HCT116 (cell line): ENCODE measurements at regions not wholly inside any gene's neighbourhood (a gene's known extent, or its start where the extent isn't known, plus 50 kb on each side); places are given as distances from the start of the nearest gene placed in this dataset.

Experiments
- ATAC-seq: fragments of 200-7000 bp; cut with Tn5 transposase; 2 replicates; pipeline ENCODE4 v1.9.1; 2020; ENCODE audit warnings: mild to moderate bottlenecking, moderate library complexity
- BruUV-seq: library from RNA; stranded (reverse); fragments of 400-500 nt; replicated peaks from 2 replicates; lab custom pipeline; 2021; lab: Mats Ljungman, UMichigan
- CTCF ChIA-PET: fragments of 300-600 bp; sonication (Branson Sonifier 250); formaldehyde crosslinking; loops from one replicate; lab custom pipeline; 2021; ENCODE audit warnings: antibody characterized with exemption; lab: Charles Lee
- POLR2A ChIA-PET: fragments of 300-600, 350-600 bp; sonication (Branson Sonifier 250); formaldehyde crosslinking; loops from one replicate; lab custom pipeline; 2021; ENCODE audit warnings: antibody characterized with exemption; lab: Charles Lee
- RAD21 ChIA-PET, 2 experiments: fragments of 300-600 bp; sonication (Branson Sonifier 250); formaldehyde crosslinking; loops; one replicate each; lab custom pipeline; 2023; ENCODE audit warnings: low total read pairs in 2 of 2; ENCODE audit not compliant: uncharacterized antibody in 2 of 2, unreplicated experiment in 2 of 2, low non-redundant PET in 1 of 2; lab: Charles Lee
- DNase-seq: peaks from one replicate; pipeline ENCODE4 v3.0.0-alpha.2; 2010; ENCODE audit warnings: low read depth, low spot score
- H2AFZ ChIP-seq: fragments of 200-600 bp; shearing (Covaris generic), sonication (generic); 2 replicates; pipeline ENCODE4 v1.6.1; 2017; ENCODE audit warnings: low read depth, mixed run types, mixed read lengths, antibody characterized with exemption, low read length; ENCODE audit not compliant: poor library complexity, severe bottlenecking
- H3K27ac ChIP-seq: 2 replicates; pipeline ENCODE4 v1.5.1; 2012; ENCODE audit warnings: low read depth, low read length
- H3K27me3 ChIP-seq: fragments of 200-600 bp; sonication (generic); 2 replicates; pipeline ENCODE4 v1.6.1; 2016; ENCODE audit warnings: mixed run types, low read length, mixed read lengths; ENCODE audit not compliant: insufficient read depth
- H3K36me3 ChIP-seq, 2 experiments: fragments of 200-500 bp in 1 of 2; fragments of 200-600 bp in 1 of 2; sonication (Bioruptor generic) in 1 of 2; sonication (generic) in 1 of 2; 2 replicates each; pipeline versions ENCODE4 v1.5.1 to v1.6.1; 2014 to 2016; ENCODE audit warnings: low read length in 2 of 2, inconsistent platforms in 1 of 2, mixed read lengths in 1 of 2, mixed run types in 1 of 2; ENCODE audit not compliant: insufficient read depth in 2 of 2, control insufficient read depth in 1 of 2
- H3K4me1 ChIP-seq, 2 experiments: fragments of 200-600 bp in 1 of 2; sonication (generic) in 1 of 2; 2 replicates each; pipeline versions ENCODE4 v1.5.1 to v1.6.1; 2012 to 2017; ENCODE audit warnings: low read length in 2 of 2, inconsistent platforms in 1 of 2, mild to moderate bottlenecking in 1 of 2, mixed read lengths in 1 of 2, mixed run types in 1 of 2, moderate library complexity in 1 of 2; ENCODE audit not compliant: insufficient read depth in 2 of 2, control insufficient read depth in 1 of 2
- H3K4me2 ChIP-seq: fragments of 200-600 bp; sonication (generic); 2 replicates; pipeline ENCODE4 v1.6.1; 2017; ENCODE audit warnings: mixed run types, low read length, mixed read lengths
- H3K4me3 ChIP-seq, 2 experiments: fragments of 200-600 bp in 1 of 2; sonication (generic) in 1 of 2; replicated peaks in 1 of 2; 2 replicates each; pipeline ENCODE4 v1.5.1; 2011 to 2016; ENCODE audit warnings: low read length in 2 of 2, control low read depth in 1 of 2, low read depth in 1 of 2, mild to moderate bottlenecking in 1 of 2, mixed read lengths in 1 of 2, mixed run types in 1 of 2
- H3K79me2 ChIP-seq: fragments of 200-600 bp; sonication (generic); 2 replicates; pipeline ENCODE4 v1.6.1; 2017; ENCODE audit warnings: mild to moderate bottlenecking, mixed run types, low read length, moderate library complexity, mixed read lengths; ENCODE audit not compliant: insufficient read depth
- H3K9ac ChIP-seq: fragments of 200-600 bp; sonication (generic); 2 replicates; pipeline ENCODE4 v1.6.1; 2016; ENCODE audit warnings: low read length, mixed read lengths
- H3K9me2 ChIP-seq: fragments of 200-600 bp; sonication (generic), shearing (Covaris generic); 2 replicates; pipeline ENCODE4 v1.6.1; 2017; ENCODE audit warnings: mixed run types, mild to moderate bottlenecking, moderate library complexity; ENCODE audit not compliant: insufficient read depth
- H3K9me3 ChIP-seq, 2 experiments: fragments of 200-500 bp in 1 of 2; fragments of 200-600 bp in 1 of 2; sonication (Bioruptor generic) in 1 of 2; sonication (generic) in 1 of 2; 2 replicates each; pipeline ENCODE4 v1.6.1; 2014 to 2017; ENCODE audit warnings: low read length in 2 of 2, mixed read lengths in 2 of 2, inconsistent platforms in 1 of 2, low read depth in 1 of 2, mild to moderate bottlenecking in 1 of 2, mixed run types in 1 of 2, moderate library complexity in 1 of 2; ENCODE audit not compliant: control insufficient read depth in 1 of 2, insufficient read depth in 1 of 2
- H4K20me1 ChIP-seq: fragments of 200-600 bp; sonication (generic), shearing (Covaris generic); 2 replicates; pipeline ENCODE4 v1.6.1; 2017; ENCODE audit warnings: mixed run types, mild to moderate bottlenecking, moderate library complexity; ENCODE audit not compliant: insufficient read depth
- CEBPB ChIP-seq: IDR thresholded peaks from 2 replicates; pipeline ENCODE4 v1.6.1; 2012; ENCODE audit warnings: low read depth
- CTCF ChIP-seq, 3 experiments: fragments of 200-600 bp in 1 of 3; sonication (generic) in 1 of 3; IDR thresholded peaks in 2 of 3; conservative IDR thresholded peaks in 1 of 3; 2 replicates each; pipeline ENCODE4 v1.5.1; 2012 to 2017; ENCODE audit warnings: low read depth in 2 of 3, low read length in 2 of 3, antibody characterized with exemption in 1 of 3, borderline replicate concordance in 1 of 3, control low read depth in 1 of 3, mild to moderate bottlenecking in 1 of 3, mixed read lengths in 1 of 3, mixed run types in 1 of 3, moderate library complexity in 1 of 3; ENCODE audit not compliant: insufficient read depth in 1 of 3
- EGR1 ChIP-seq: IDR thresholded peaks from 2 replicates; pipeline ENCODE4 v1.6.1; 2012; ENCODE audit warnings: low read depth
- ELF1 ChIP-seq: IDR thresholded peaks from 2 replicates; pipeline ENCODE4 v1.6.1; 2012; ENCODE audit warnings: low read depth, borderline replicate concordance
- EZH2 ChIP-seq: fragments of 200-600 bp; sonication (generic); IDR thresholded peaks from 2 replicates; pipeline ENCODE4 v1.6.1; 2017; ENCODE audit warnings: antibody characterized with exemption, mixed run types
- EZH2phosphoT487 ChIP-seq: fragments of 200-600 bp; IDR thresholded peaks from 2 replicates; pipeline ENCODE4 v1.6.1; 2018; ENCODE audit warnings: antibody characterized with exemption, borderline replicate concordance
- FOSL1 ChIP-seq: IDR thresholded peaks from 2 replicates; pipeline ENCODE4 v1.6.1; 2012; ENCODE audit warnings: low read depth
- JUND ChIP-seq: IDR thresholded peaks from 2 replicates; pipeline ENCODE4 v1.6.1; 2012
- MAX ChIP-seq: IDR thresholded peaks from 2 replicates; pipeline ENCODE4 v1.6.1; 2012
- POLR2A ChIP-seq: IDR thresholded peaks from 2 replicates; pipeline ENCODE4 v1.7.0; 2011; ENCODE audit warnings: borderline replicate concordance; ENCODE audit not compliant: insufficient read depth, insufficient read length; ENCODE audit errors: extremely low read depth
- POLR2AphosphoS5 ChIP-seq: IDR thresholded peaks from 2 replicates; pipeline ENCODE4 v1.6.1; 2011; ENCODE audit warnings: mild to moderate bottlenecking, low read depth, low read length, moderate library complexity
- REST ChIP-seq: IDR thresholded peaks from 2 replicates; pipeline ENCODE4 v1.6.1; 2012; ENCODE audit warnings: low read depth
- SIN3A ChIP-seq: IDR thresholded peaks from 2 replicates; pipeline ENCODE4 v1.6.1; 2012; ENCODE audit warnings: low read depth
- SP1 ChIP-seq: IDR thresholded peaks from 2 replicates; pipeline ENCODE4 v1.6.1; 2012; ENCODE audit warnings: low read depth
- TCF7L2 ChIP-seq: IDR thresholded peaks from 2 replicates; pipeline ENCODE4 v1.7.0; 2011; ENCODE audit warnings: borderline replicate concordance, inconsistent platforms; ENCODE audit not compliant: insufficient read depth, insufficient read length; ENCODE audit errors: extremely low read depth
- YY1 ChIP-seq: IDR thresholded peaks from 2 replicates; pipeline ENCODE4 v1.6.1; 2011; ENCODE audit warnings: low read length, low read depth, moderate library complexity, mild to moderate bottlenecking; ENCODE audit not compliant: insufficient replicate concordance; ENCODE audit errors: extremely low read depth
- ZFX ChIP-seq: fragments of 450-650 bp; IDR thresholded peaks from 2 replicates; pipeline ENCODE4 v1.6.1; 2017
- ZNF274 ChIP-seq: fragments of 200-500 bp; sonication (Bioruptor generic); IDR thresholded peaks from 2 replicates; pipeline ENCODE4 v1.6.1; 2014; ENCODE audit warnings: mild to moderate bottlenecking, low read depth, low read length, inconsistent platforms
- intact Hi-C: fragments of 100-400 bp; cut with micrococcal nuclease; formaldehyde crosslinking; loops from 2 replicates; pipeline ENCODE4 v1.10.0; 2022

- Histone ChIP-seq H2AFZ (no peak overlapping the region), H3K9me3 (no peaks in the 10 kb centered on the region), H3K4me3 (no peak overlapping the region), H3K9me2 (no peaks in the 10 kb centered on the region), H3K27me3 (no peaks in the 10 kb centered on the region), H3K4me1 (no peaks in the 10 kb centered on the region), H3K27ac (no peak overlapping the region), H3K9ac (no peak overlapping the region), H4K20me1 (no peaks in the 10 kb centered on the region), H3K79me2 (no peaks in the 10 kb centered on the region), H3K36me3 (peaks cover 0 to 7% of the 10 kb centered on the region in 2 experiments; a peak in 1 of 4 replicates), H3K4me2 (no peak overlapping the region)
- intact Hi-C loops: no loop called here
- BruUV-seq: no TSS peak
- ATAC-seq (no peak), DNase-seq (no peak)
- TF ChIP-seq CTCF (IDR thresholded peaks at IDR 0.05 in 2 of 3, conservative IDR thresholded peaks at IDR 0.05 in 1 of 3; ENCODE audit: borderline replicate concordance in 1 of 3, insufficient read depth in 1 of 3, low read depth in 2 of 3, low read length in 2 of 3) (no peak), EZH2 (no peak), SP1 (no peak), EZH2phosphoT487 (no peak), ZNF274 (no peak), TCF7L2 (no peak), ELF1 (no peak), FOSL1 (no peak), POLR2A (no peak), POLR2AphosphoS5 (no peak), CEBPB (no peak), REST (no peak), YY1 (no peak), MAX (no peak), SIN3A (no peak), EGR1 (no peak), JUND (no peak), ZFX (no peak)
- POLR2A ChIA-PET: no interaction called here
- RAD21 ChIA-PET: no interaction called here
- CTCF ChIA-PET: no interaction called here
Measured at GRCh38 chr13:110984381-110984780, 69.5 kb upstream of the ANKRD10 start.
